ENCODE measurements at regions not wholly inside any gene's neighbourhood (a gene's known extent, or its start where the extent isn't known, plus 50 kb on each side); places are given as distances from the start of the nearest gene placed in this dataset.

DNA sequence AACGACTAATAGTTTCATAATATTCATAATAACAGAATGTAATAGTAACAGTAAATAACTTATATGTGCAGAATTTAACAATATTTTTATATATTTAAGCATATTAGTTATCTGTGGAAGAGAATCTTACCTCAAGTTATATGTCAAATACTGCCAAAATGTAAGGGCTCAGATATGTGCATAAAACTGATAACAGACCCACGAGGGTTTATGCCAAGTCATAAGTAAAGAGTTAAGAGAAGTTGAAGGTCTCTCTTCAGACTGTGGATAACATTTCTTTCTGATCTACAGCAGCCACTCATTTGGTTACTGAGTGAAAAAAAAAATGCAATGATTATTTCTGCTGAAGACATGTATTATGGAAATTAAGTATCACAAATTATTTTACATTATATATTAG is 1167.8 kb upstream of the NCAM2 start:
- H3K4me3 ChIP-seq (ENCODE audit: low read depth, low read length) = no peak overlapping the region
- no peak for DNase-seq (ENCODE audit: low read depth)
- TF ChIP-seq, protein P1, sequence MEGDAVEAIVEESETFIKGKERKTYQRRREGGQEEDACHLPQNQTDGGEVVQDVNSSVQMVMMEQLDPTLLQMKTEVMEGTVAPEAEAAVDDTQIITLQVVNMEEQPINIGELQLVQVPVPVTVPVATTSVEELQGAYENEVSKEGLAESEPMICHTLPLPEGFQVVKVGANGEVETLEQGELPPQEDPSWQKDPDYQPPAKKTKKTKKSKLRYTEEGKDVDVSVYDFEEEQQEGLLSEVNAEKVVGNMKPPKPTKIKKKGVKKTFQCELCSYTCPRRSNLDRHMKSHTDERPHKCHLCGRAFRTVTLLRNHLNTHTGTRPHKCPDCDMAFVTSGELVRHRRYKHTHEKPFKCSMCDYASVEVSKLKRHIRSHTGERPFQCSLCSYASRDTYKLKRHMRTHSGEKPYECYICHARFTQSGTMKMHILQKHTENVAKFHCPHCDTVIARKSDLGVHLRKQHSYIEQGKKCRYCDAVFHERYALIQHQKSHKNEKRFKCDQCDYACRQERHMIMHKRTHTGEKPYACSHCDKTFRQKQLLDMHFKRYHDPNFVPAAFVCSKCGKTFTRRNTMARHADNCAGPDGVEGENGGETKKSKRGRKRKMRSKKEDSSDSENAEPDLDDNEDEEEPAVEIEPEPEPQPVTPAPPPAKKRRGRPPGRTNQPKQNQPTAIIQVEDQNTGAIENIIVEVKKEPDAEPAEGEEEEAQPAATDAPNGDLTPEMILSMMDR (conservative IDR thresholded peaks at IDR 0.05; ENCODE audit: low read depth, low read length) = no peak

DNA sequence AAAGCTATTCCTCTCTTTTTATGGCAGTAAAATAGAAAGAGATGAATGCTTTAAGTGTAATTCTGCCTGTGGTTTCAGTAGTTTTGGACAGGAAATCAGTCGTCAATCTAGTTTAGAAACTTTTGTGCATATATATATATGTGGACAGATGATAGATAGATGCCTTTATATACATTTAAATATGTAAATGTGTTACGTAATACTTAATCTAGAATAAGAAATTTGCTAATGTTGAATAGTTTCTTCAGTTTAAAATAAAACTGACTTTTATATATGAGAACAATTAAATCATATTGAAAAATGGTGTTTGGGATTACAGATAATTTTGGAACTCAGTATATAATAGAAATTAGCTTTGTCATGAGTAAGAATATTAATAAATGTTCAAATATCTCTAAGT is 1165.7 kb upstream of the NCAM2 start:
- TF ChIP-seq, protein P1 (conservative IDR thresholded peaks at IDR 0.05; ENCODE audit: low read depth, low read length) = no peak
- no peak for DNase-seq (ENCODE audit: low read depth)
- H3K4me3 ChIP-seq (ENCODE audit: low read depth, low read length) = no peak overlapping the region

DNA sequence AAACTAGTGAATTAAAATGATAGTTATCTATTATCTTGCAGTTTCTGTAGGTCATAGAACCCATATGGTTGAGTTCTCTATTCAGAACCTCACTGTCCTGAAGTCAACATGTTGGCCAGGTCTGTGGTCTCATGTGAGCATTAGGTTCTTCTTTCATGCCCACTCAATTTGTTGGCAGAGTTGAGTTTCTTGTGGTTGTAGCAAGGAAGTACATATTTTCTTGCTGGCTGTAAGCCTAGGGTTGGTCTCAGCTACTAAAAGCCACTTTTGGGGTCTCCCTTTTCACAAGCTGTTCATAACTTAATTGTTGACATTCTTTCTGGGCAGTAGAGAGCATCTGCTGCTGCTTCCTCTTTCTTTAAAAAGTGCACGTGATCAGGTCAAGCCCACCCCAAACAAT is 1165.1 kb upstream of the NCAM2 start:
- TF ChIP-seq, protein P1 (conservative IDR thresholded peaks at IDR 0.05; ENCODE audit: low read depth, low read length) = no peak
- H3K4me3 ChIP-seq (ENCODE audit: low read depth, low read length) = no peak overlapping the region
- no peak for DNase-seq (ENCODE audit: low read depth)

DNA sequence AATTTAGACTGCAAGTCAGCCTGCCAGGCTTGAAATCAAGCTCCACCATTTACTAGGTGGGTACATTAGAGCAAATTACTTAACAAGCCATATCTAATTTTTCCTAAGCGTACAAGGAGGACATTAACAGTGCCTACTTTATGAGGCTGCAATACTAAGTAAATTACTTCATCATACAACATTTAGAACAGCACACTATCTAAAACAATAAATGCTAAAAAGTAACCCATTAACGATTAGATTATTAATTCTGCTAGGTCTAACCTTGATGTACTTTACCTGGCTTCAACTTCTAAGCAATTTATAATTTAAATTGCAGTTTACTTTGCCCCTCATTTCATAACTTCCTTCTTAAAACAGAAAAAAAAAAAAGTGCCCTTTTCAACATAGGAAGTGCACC is 1155.6 kb upstream of the NCAM2 start:
- H3K4me3 ChIP-seq (ENCODE audit: low read depth, low read length) = no peak overlapping the region
- no peak for DNase-seq (ENCODE audit: low read depth)
- TF ChIP-seq, protein P1 (conservative IDR thresholded peaks at IDR 0.05; ENCODE audit: low read depth, low read length) = no peak

DNA sequence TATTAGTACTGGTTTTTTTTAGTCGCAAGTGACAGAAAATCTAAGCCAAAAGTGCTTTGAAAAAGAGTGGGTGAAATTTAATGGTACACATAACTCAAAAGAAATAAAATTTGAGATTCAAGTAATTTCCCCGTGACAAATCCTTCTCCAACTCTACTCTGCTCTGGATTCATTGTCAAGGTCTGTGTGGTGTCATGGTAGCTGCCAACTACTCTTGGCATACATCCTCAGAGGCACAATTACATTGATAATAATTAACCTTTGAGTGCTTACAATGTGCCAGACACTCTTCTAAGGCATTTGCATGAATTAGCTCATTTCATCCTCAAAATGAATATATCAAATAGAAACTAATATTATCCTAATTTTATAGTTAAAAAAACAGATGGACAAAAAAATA is 1153.9 kb upstream of the NCAM2 start:
- H3K4me3 ChIP-seq (ENCODE audit: low read depth, low read length) = no peak overlapping the region
- no peak for DNase-seq (ENCODE audit: low read depth)
- TF ChIP-seq, protein P1 (conservative IDR thresholded peaks at IDR 0.05; ENCODE audit: low read depth, low read length) = no peak

DNA sequence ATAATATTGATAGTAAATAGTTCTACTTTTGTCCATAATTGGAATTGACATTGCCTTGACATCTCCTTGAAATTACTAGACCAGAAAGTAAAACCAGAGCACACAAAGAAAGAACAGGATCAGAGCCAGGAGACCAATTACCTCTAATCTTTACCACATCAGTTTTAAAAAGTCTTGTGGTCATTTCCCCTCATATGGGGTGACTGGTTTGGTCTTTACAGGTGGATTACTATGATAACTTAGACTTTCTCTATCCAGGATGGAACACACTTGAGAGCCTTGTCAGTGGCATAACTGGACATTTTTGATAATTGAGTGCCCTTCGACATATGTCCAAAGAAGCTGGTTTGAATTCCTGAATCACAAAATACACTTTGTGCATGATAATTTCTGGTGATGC is 1148.1 kb upstream of the NCAM2 start:
- H3K4me3 ChIP-seq (ENCODE audit: low read depth, low read length) = no peak overlapping the region
- TF ChIP-seq, protein P1 (conservative IDR thresholded peaks at IDR 0.05; ENCODE audit: low read depth, low read length) = no peak
- DNase-seq (ENCODE audit: low read depth) = no peak

DNA sequence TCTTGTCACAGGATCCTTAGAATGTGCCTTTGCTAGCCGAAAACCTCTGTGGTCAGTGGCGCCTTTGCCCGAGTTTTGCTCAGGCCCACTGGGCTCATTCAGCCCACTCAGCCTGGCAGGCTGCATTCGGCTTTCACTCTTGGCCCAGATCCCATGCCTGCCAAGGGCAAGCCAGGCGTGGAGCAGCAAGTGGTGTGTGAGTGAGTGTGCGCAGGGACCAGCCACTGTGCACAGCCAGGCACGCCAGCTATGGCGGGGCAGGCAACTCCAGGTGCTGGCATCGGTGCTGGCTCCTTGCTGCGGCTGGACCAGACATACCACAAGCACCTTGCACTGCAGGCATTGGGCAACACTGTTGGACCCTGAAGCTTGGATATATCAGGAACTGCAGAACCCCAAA is 1145.1 kb upstream of the NCAM2 start:
- H3K4me3 ChIP-seq (ENCODE audit: low read depth, low read length) = no peak overlapping the region
- DNase-seq (ENCODE audit: low read depth) = no peak
- TF ChIP-seq, protein P1 (conservative IDR thresholded peaks at IDR 0.05; ENCODE audit: low read depth, low read length) = no peak

All from epithelial cell of proximal tubule (primary cell).